Effector memory CD8-positive, alpha-beta T cell (primary cell): ENCODE measurements at regions not wholly inside any gene's neighbourhood (a gene's known extent, or its start where the extent isn't known, plus 50 kb on each side); places are given as distances from the start of the nearest gene placed in this dataset.
"Not testable (repeated sequence)": the region's sequence is repeated elsewhere in the genome, so short reads cannot be mapped to it uniquely, and the experiment has no call there.

ENCODE experiments used
- ATAC-seq: fragments of 150-1000 bp; cut with Tn5 transposase; replicated peaks from 2 replicates; pipeline ENCODE4 v1.10.0; 2021; ENCODE audit warnings: mild to moderate bottlenecking, moderate library complexity
- DNase-seq, 3 experiments: peaks; one replicate each; pipeline ENCODE4 v3.0.0; 2021
- H3K27ac Mint-ChIP-seq, 2 donors: one replicate each; pipeline ENCODE4 v1.8.0; 2022; ENCODE audit warnings: mild to moderate bottlenecking in 2 of 2, mixed read lengths in 2 of 2, moderate library complexity in 2 of 2
- H3K27me3 Mint-ChIP-seq, 2 donors: one replicate each; pipeline ENCODE4 v1.8.0; 2022; ENCODE audit warnings: mixed read lengths in 2 of 2
- H3K36me3 Mint-ChIP-seq: one replicate; pipeline ENCODE4 v1.8.0; 2022; ENCODE audit warnings: mild to moderate bottlenecking, moderate library complexity, mixed read lengths; ENCODE audit not compliant: insufficient read depth
- H3K4me1 Mint-ChIP-seq, 2 donors: one replicate each; pipeline ENCODE4 v1.8.0; 2022; ENCODE audit warnings: low read depth in 2 of 2, mixed read lengths in 2 of 2
- H3K4me3 Mint-ChIP-seq, 2 donors: one replicate each; pipeline ENCODE4 v1.8.0; 2022; ENCODE audit warnings: mild to moderate bottlenecking in 2 of 2, mixed read lengths in 2 of 2, moderate library complexity in 2 of 2
- H3K9me3 Mint-ChIP-seq, 2 donors: one replicate each; pipeline ENCODE4 v1.8.0; 2022; ENCODE audit warnings: mixed read lengths in 2 of 2

- H3K4me1 Mint-ChIP-seq, result no peaks in the 10 kb centered on the region
- H3K36me3 Mint-ChIP-seq, result no peaks in the 10 kb centered on the region
- no peak overlapping the region for H3K4me3 Mint-ChIP-seq
- H3K27ac Mint-ChIP-seq, result no peak overlapping the region
- peaks cover 1 to 11% of the 10 kb centered on the region in 2 donors for H3K9me3 Mint-ChIP-seq
- no peak for ATAC-seq
- H3K27me3 Mint-ChIP-seq, result peaks cover 46 to 62% of the 10 kb centered on the region in 2 donors
- DNase-seq, result no peak
Measured at GRCh38 chr11:130979386-130979972, 63.2 kb upstream of the SNX19 start.

GRCh38 chr11:130980071-130980862 is 64.0 kb upstream of the SNX19 start:
- no peaks in the 10 kb centered on the region for H3K4me1 Mint-ChIP-seq
- no peak overlapping the region for H3K27ac Mint-ChIP-seq
- ATAC-seq (no peak), DNase-seq (no peak)
- H3K36me3 Mint-ChIP-seq, result no peaks in the 10 kb centered on the region
- H3K9me3 Mint-ChIP-seq, result peaks cover 1 to 11% of the 10 kb centered on the region in 2 donors
- H3K4me3 Mint-ChIP-seq, result no peak overlapping the region
- peaks cover 38 to 54% of the 10 kb centered on the region in 2 donors for H3K27me3 Mint-ChIP-seq

- not testable (repeated sequence) for H3K36me3 Mint-ChIP-seq, H3K4me3 Mint-ChIP-seq, ATAC-seq, H3K27ac Mint-ChIP-seq, H3K4me1 Mint-ChIP-seq, DNase-seq, H3K9me3 Mint-ChIP-seq
- peaks cover 12 to 35% of the 10 kb centered on the region in 2 donors for H3K27me3 Mint-ChIP-seq
Measured at GRCh38 chr11:130984241-130984640, 68.0 kb upstream of the SNX19 start.

- no peak for ATAC-seq
- Mint-ChIP-seq H3K27me3 (no peaks in the 10 kb centered on the region), H3K9me3 (no peaks in the 10 kb centered on the region), H3K27ac (no peak overlapping the region), H3K4me3 (no peak overlapping the region), H3K4me1 (no peaks in the 10 kb centered on the region), H3K36me3 (no peaks in the 10 kb centered on the region)
- no peak for DNase-seq
Measured at GRCh38 chr11:130992788-130993187, 76.5 kb upstream of the SNX19 start.

GRCh38 chr11:130994043-130994442 is 77.8 kb upstream of the SNX19 start:
- no peak for DNase-seq
- Mint-ChIP-seq H3K27me3 (no peaks in the 10 kb centered on the region), H3K4me1 (no peaks in the 10 kb centered on the region), H3K9me3 (no peaks in the 10 kb centered on the region), H3K27ac (no peak overlapping the region), H3K36me3 (no peaks in the 10 kb centered on the region), H3K4me3 (no peak overlapping the region)
- no peak for ATAC-seq

GRCh38 chr11:130995266-130995665 is 79.0 kb upstream of the SNX19 start:
- Mint-ChIP-seq H3K27me3 (no peaks in the 10 kb centered on the region), H3K4me3 (no peak overlapping the region), H3K9me3 (no peaks in the 10 kb centered on the region), H3K36me3 (no peaks in the 10 kb centered on the region), H3K4me1 (no peaks in the 10 kb centered on the region), H3K27ac (no peak overlapping the region)
- ATAC-seq, result no peak
- no peak for DNase-seq

- no peak overlapping the region for H3K27ac Mint-ChIP-seq
- H3K4me1 Mint-ChIP-seq, result no peaks in the 10 kb centered on the region
- no peak overlapping the region for H3K4me3 Mint-ChIP-seq
- H3K9me3 Mint-ChIP-seq, result no peaks in the 10 kb centered on the region
- no peak for DNase-seq
- no peak for ATAC-seq
- peaks cover 0 to 6% of the 10 kb centered on the region in 2 donors for H3K27me3 Mint-ChIP-seq
- peaks cover 3% of the 10 kb centered on the region for H3K36me3 Mint-ChIP-seq
Measured at GRCh38 chr11:130997278-130997677, 81.0 kb upstream of the SNX19 start.

- peaks cover 3% of the 10 kb centered on the region for H3K36me3 Mint-ChIP-seq
- H3K27ac Mint-ChIP-seq, result no peak overlapping the region
- no peak overlapping the region for H3K4me3 Mint-ChIP-seq
- ATAC-seq (no peak), DNase-seq (no peak)
- no peaks in the 10 kb centered on the region for H3K9me3 Mint-ChIP-seq
- H3K4me1 Mint-ChIP-seq, result no peaks in the 10 kb centered on the region
- peaks cover 0 to 6% of the 10 kb centered on the region in 2 donors for H3K27me3 Mint-ChIP-seq
Measured at GRCh38 chr11:130999086-130999485, 82.8 kb upstream of the SNX19 start.

- peaks cover 3% of the 10 kb centered on the region for H3K36me3 Mint-ChIP-seq
- peaks cover 0 to 6% of the 10 kb centered on the region in 2 donors for H3K27me3 Mint-ChIP-seq
- no peaks in the 10 kb centered on the region for H3K4me1 Mint-ChIP-seq
- H3K4me3 Mint-ChIP-seq, result no peak overlapping the region
- DNase-seq (no peak), ATAC-seq (no peak)
- H3K9me3 Mint-ChIP-seq, result no peaks in the 10 kb centered on the region
- no peak overlapping the region for H3K27ac Mint-ChIP-seq
Measured at GRCh38 chr11:130999992-131000770, 83.9 kb upstream of the SNX19 start.

GRCh38 chr11:131002145-131002544 is 85.9 kb upstream of the SNX19 start:
- Mint-ChIP-seq H3K4me3 (no peak overlapping the region), H3K27me3 (peaks cover 0 to 6% of the 10 kb centered on the region in 2 donors), H3K4me1 (no peaks in the 10 kb centered on the region), H3K27ac (no peak overlapping the region), H3K36me3 (peaks cover 3% of the 10 kb centered on the region), H3K9me3 (no peaks in the 10 kb centered on the region)
- no peak for ATAC-seq
- DNase-seq, result no peak

- no peak for ATAC-seq
- H3K36me3 Mint-ChIP-seq, result peaks cover 3% of the 10 kb centered on the region
- H3K9me3 Mint-ChIP-seq, result no peaks in the 10 kb centered on the region
- H3K4me3 Mint-ChIP-seq, result no peak overlapping the region
- H3K4me1 Mint-ChIP-seq, result no peaks in the 10 kb centered on the region
- no peak overlapping the region for H3K27ac Mint-ChIP-seq
- DNase-seq, result no peak
- H3K27me3 Mint-ChIP-seq, result peaks cover 0 to 12% of the 10 kb centered on the region in 2 donors
Measured at GRCh38 chr11:131005829-131006228, 89.5 kb upstream of the SNX19 start.

- peaks cover 0 to 3% of the 10 kb centered on the region in 2 donors for H3K9me3 Mint-ChIP-seq
- DNase-seq (no peak), ATAC-seq (no peak)
- no peaks in the 10 kb centered on the region for H3K27me3 Mint-ChIP-seq
- H3K27ac Mint-ChIP-seq, result no peak overlapping the region
- H3K4me1 Mint-ChIP-seq, result no peaks in the 10 kb centered on the region
- H3K36me3 Mint-ChIP-seq, result no peaks in the 10 kb centered on the region
- no peak overlapping the region for H3K4me3 Mint-ChIP-seq
Measured at GRCh38 chr11:131025020-131025419, 108.7 kb upstream of the SNX19 start.

GRCh38 chr11:131025421-131026125 is 109.3 kb upstream of the SNX19 start:
- Mint-ChIP-seq H3K4me1 (no peaks in the 10 kb centered on the region), H3K27ac (no peak overlapping the region), H3K9me3 (peaks cover 0 to 3% of the 10 kb centered on the region in 2 donors), H3K4me3 (no peak overlapping the region), H3K27me3 (no peaks in the 10 kb centered on the region), H3K36me3 (no peaks in the 10 kb centered on the region)
- ATAC-seq (no peak), DNase-seq (no peak)
